Mesothelial cell of epicardium (in vitro differentiated cells): ENCODE measurements at regions not wholly inside any gene's neighbourhood (a gene's known extent, or its start where the extent isn't known, plus 50 kb on each side); places are given as distances from the start of the nearest gene placed in this dataset.

Experiments used
- DNase-seq, 2 experiments: peaks; one replicate each; pipeline ENCODE4 v3.0.0; 2021; ENCODE audit warnings: low spot score in 2 of 2; ENCODE audit not compliant: unreplicated experiment in 2 of 2
- H3K27ac Mint-ChIP-seq: 2 replicates; pipeline ENCODE4 v1.8.0; 2021; ENCODE audit warnings: mixed read lengths
- H3K27me3 Mint-ChIP-seq: 2 replicates; pipeline ENCODE4 v1.8.0; 2021; ENCODE audit warnings: low read depth, mixed read lengths
- H3K36me3 Mint-ChIP-seq: 2 replicates; pipeline ENCODE4 v1.8.0; 2021; ENCODE audit warnings: mixed read lengths
- H3K4me1 Mint-ChIP-seq: 2 replicates; pipeline ENCODE4 v1.8.0; 2021; ENCODE audit warnings: mixed read lengths
- H3K4me3 Mint-ChIP-seq: 2 replicates; pipeline ENCODE4 v1.8.0; 2021; ENCODE audit warnings: mild to moderate bottlenecking, moderate library complexity, mixed read lengths
- H3K9me3 Mint-ChIP-seq: 2 replicates; pipeline ENCODE4 v1.8.0; 2021; ENCODE audit warnings: mixed read lengths
- CTCF ChIP-seq: fragments of 200-600 bp; sonication (generic); IDR thresholded peaks from one replicate; pipeline ENCODE4 v1.5.0; 2021; ENCODE audit warnings: antibody characterized with exemption; ENCODE audit not compliant: unreplicated experiment

- DNase-seq, result no peak
- TF ChIP-seq CTCF, result no peak
- Mint-ChIP-seq H3K27me3 (peaks cover 15% of the 10 kb centered on the region), H3K9me3 (no peaks in the 10 kb centered on the region), H3K4me3 (no peak overlapping the region), H3K4me1 (peaks cover 6% of the 10 kb centered on the region), H3K36me3 (no peaks in the 10 kb centered on the region), H3K27ac (no peak overlapping the region)
Measured at GRCh38 chr20:57897891-57898290, 188.1 kb upstream of the PMEPA1 start.

GRCh38 chr20:57897156-57897874 lies 187.5 kb upstream of the PMEPA1 start:
- TF ChIP-seq CTCF, result no peak
- DNase-seq, result no peak
- Mint-ChIP-seq H3K4me1 (peaks cover 6% of the 10 kb centered on the region), H3K4me3 (no peak overlapping the region), H3K9me3 (no peaks in the 10 kb centered on the region), H3K36me3 (no peaks in the 10 kb centered on the region), H3K27me3 (peaks cover 21% of the 10 kb centered on the region), H3K27ac (no peak overlapping the region)

- Mint-ChIP-seq H3K4me1 (peaks cover 6% of the 10 kb centered on the region), H3K36me3 (no peaks in the 10 kb centered on the region), H3K27ac (no peak overlapping the region), H3K27me3 (peaks cover 26% of the 10 kb centered on the region), H3K9me3 (no peaks in the 10 kb centered on the region), H3K4me3 (no peak overlapping the region)
- DNase-seq, result no peak
- no peak for TF ChIP-seq CTCF
Measured at GRCh38 chr20:57896563-57896962, 186.7 kb upstream of the PMEPA1 start.

GRCh38 chr20:57896017-57896416 lies 186.2 kb upstream of the PMEPA1 start:
- no peak for DNase-seq
- Mint-ChIP-seq H3K9me3 (no peaks in the 10 kb centered on the region), H3K27ac (no peak overlapping the region), H3K36me3 (no peaks in the 10 kb centered on the region), H3K4me1 (peaks cover 9% of the 10 kb centered on the region), H3K27me3 (peaks cover 29% of the 10 kb centered on the region), H3K4me3 (no peak overlapping the region)
- no peak for TF ChIP-seq CTCF

- Mint-ChIP-seq H3K9me3 (no peaks in the 10 kb centered on the region), H3K4me1 (peaks cover 8% of the 10 kb centered on the region), H3K36me3 (no peaks in the 10 kb centered on the region), H3K27ac (no peak overlapping the region), H3K27me3 (peaks cover 29% of the 10 kb centered on the region), H3K4me3 (no peak overlapping the region)
- no peak for TF ChIP-seq CTCF
- DNase-seq, result no peak
Measured at GRCh38 chr20:57895161-57895855, 185.5 kb upstream of the PMEPA1 start.
